PFSK-1 (cell line): ENCODE measurements at regions not wholly inside any gene's neighbourhood (a gene's known extent, or its start where the extent isn't known, plus 50 kb on each side); places are given as distances from the start of the nearest gene placed in this dataset.

ENCODE experiments used
- POLR2AphosphoS5 ChIP-seq: IDR thresholded peaks from 2 replicates; pipeline ENCODE4 v1.6.1; 2012; ENCODE audit warnings: low read depth, mild to moderate bottlenecking, control low read depth, low read length, moderate library complexity
- REST ChIP-seq, 2 experiments: IDR thresholded peaks; 2 replicates each; pipeline versions ENCODE4 v1.6.1 to v1.8.0; 2011 to 2012; ENCODE audit warnings: low read depth in 2 of 2, low read length in 2 of 2, control low read depth in 1 of 2, inconsistent platforms in 1 of 2, mild to moderate bottlenecking in 1 of 2, moderate library complexity in 1 of 2; ENCODE audit not compliant: insufficient read depth in 1 of 2
- TAF1 ChIP-seq: IDR thresholded peaks from 2 replicates; pipeline ENCODE4 v1.6.1; 2012; ENCODE audit warnings: low read length, control low read depth, borderline replicate concordance; ENCODE audit not compliant: insufficient read depth

GRCh38 chr2:193776988-193777387 is 1582.3 kb upstream of the TMEFF2 start:
- TF ChIP-seq POLR2AphosphoS5 (no peak), TAF1 (no peak), REST (IDR thresholded peaks at IDR 0.05; ENCODE audit: insufficient read depth in 1 of 2, low read depth in 2 of 2, low read length in 2 of 2) (no peak)
